ENCODE measurements at regions not wholly inside any gene's neighbourhood (a gene's known extent, or its start where the extent isn't known, plus 50 kb on each side); places are given as distances from the start of the nearest gene placed in this dataset.

DNA sequence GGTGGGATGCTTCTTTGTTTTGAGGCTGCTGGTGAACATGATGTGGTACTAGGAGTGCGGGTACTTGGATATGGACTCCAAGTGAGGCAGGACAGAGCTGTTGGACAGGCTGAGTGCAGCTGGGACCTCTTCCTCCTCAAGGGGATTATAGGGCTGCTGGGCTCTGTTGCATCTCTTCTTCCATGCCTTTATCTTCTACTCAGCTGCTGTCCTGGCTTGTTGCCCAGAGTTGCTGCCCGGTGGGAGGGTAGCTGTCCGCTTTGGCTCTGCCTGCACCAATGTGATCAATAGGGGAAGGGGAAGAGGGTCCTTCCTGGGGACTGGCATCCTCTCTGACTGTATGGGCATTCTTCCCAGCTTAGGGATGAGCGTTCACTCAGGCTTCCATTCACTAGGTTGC is 1217.9 kb upstream of the ACO1 start:
- no peak overlapping the region for H3K27ac ChIP-seq (ENCODE audit: extremely low read depth, low read depth, low read length)
- TF ChIP-seq, protein P1, sequence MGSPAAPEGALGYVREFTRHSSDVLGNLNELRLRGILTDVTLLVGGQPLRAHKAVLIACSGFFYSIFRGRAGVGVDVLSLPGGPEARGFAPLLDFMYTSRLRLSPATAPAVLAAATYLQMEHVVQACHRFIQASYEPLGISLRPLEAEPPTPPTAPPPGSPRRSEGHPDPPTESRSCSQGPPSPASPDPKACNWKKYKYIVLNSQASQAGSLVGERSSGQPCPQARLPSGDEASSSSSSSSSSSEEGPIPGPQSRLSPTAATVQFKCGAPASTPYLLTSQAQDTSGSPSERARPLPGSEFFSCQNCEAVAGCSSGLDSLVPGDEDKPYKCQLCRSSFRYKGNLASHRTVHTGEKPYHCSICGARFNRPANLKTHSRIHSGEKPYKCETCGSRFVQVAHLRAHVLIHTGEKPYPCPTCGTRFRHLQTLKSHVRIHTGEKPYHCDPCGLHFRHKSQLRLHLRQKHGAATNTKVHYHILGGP (tag by site-specific recombination; IDR thresholded peaks at IDR 0.05), result no peak
- TF ChIP-seq GLI4 (tag by site-specific recombination; IDR thresholded peaks at IDR 0.05), result no peak
- TF ChIP-seq ZNF629 (tag by site-specific recombination; IDR thresholded peaks at IDR 0.05), result no peak
- no peak for TF ChIP-seq ZNF529 (tag by site-specific recombination; IDR thresholded peaks at IDR 0.05; ENCODE audit: insufficient replicate concordance)
- H3K36me3 ChIP-seq (ENCODE audit: control insufficient read depth in 2 of 2, insufficient read depth in 1 of 2, low read length in 2 of 2), result no peaks in the 10 kb centered on the region
- H3K4me3 ChIP-seq (ENCODE audit: low read depth, low read length), result no peak overlapping the region
- CTCF ChIA-PET, result interaction anchor here (0.5 kb wide), 1 partner anchor 634 kb away, joined by 3 read pairs; no protein-coding TSS in a partner anchor
- POLR2A ChIA-PET, result no interaction called here
- H3K9me3 ChIP-seq (ENCODE audit: control insufficient read depth, insufficient read depth, low read depth, low read length), result no peaks in the 10 kb centered on the region; the same call in 1 of the 2 replicates
- no peaks in the 10 kb centered on the region for H3K4me1 ChIP-seq (ENCODE audit: control insufficient read depth, insufficient read depth, low read length)

DNA sequence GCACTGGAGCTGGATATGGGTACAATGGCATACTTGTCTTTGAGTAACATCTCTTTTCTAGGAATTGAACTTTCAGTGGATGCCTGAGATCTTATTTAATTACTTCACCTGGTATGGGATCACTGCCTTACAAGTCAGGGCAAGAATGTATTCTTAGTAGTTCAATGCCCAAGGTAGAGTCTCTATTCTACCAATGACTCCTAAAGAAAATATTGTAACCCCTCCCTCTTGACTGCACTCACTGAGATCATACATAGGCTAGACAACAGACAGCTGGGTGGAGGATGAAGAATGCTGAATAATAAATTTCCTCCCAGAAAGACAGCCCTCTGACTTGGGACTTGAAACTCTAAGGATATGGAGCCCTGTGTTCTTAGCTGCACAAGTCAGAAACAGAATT is 1216.3 kb upstream of the ACO1 start:
- ChIA-PET CTCF (no interaction called here), POLR2A (no interaction called here)
- H3K27ac ChIP-seq (ENCODE audit: extremely low read depth, low read depth, low read length), result no peak overlapping the region
- H3K4me3 ChIP-seq (ENCODE audit: low read depth, low read length), result no peak overlapping the region
- no peaks in the 10 kb centered on the region for H3K9me3 ChIP-seq (ENCODE audit: control insufficient read depth, insufficient read depth, low read depth, low read length)
- H3K36me3 ChIP-seq (ENCODE audit: control insufficient read depth in 2 of 2, insufficient read depth in 1 of 2, low read length in 2 of 2), result no peaks in the 10 kb centered on the region
- no peaks in the 10 kb centered on the region for H3K4me1 ChIP-seq (ENCODE audit: control insufficient read depth, insufficient read depth, low read length)
- TF ChIP-seq ZNF157 (tag by site-specific recombination; IDR thresholded peaks at IDR 0.05), result no peak
- TF ChIP-seq, protein P2, sequence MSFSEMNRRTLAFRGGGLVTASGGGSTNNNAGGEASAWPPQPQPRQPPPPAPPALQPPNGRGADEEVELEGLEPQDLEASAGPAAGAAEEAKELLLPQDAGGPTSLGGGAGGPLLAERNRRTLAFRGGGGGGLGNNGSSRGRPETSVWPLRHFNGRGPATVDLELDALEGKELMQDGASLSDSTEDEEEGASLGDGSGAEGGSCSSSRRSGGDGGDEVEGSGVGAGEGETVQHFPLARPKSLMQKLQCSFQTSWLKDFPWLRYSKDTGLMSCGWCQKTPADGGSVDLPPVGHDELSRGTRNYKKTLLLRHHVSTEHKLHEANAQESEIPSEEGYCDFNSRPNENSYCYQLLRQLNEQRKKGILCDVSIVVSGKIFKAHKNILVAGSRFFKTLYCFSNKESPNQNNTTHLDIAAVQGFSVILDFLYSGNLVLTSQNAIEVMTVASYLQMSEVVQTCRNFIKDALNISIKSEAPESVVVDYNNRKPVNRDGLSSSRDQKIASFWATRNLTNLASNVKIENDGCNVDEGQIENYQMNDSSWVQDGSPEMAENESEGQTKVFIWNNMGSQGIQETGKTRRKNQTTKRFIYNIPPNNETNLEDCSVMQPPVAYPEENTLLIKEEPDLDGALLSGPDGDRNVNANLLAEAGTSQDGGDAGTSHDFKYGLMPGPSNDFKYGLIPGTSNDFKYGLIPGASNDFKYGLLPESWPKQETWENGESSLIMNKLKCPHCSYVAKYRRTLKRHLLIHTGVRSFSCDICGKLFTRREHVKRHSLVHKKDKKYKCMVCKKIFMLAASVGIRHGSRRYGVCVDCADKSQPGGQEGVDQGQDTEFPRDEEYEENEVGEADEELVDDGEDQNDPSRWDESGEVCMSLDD (tag by site-specific recombination; IDR thresholded peaks at IDR 0.05), result no peak
- TF ChIP-seq ZNF530 (tag by site-specific recombination; IDR thresholded peaks at IDR 0.05; ENCODE audit: low read depth), result no peak
- TF ChIP-seq, protein P3, sequence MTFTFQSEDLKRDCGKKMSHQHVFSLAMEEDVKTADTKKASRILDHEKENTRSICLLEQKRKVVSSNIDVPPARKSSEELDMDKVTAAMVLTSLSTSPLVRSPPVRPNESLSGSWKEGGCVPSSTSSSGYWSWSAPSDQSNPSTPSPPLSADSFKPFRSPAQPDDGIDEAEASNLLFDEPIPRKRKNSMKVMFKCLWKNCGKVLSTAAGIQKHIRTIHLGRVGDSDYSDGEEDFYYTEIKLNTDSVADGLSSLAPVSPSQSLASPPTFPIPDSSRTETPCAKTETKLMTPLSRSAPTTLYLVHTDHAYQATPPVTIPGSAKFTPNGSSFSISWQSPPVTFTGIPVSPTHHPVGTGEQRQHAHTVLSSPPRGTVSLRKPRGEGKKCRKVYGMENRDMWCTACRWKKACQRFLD (tag by site-specific recombination; IDR thresholded peaks at IDR 0.05), result no peak
- no peak for TF ChIP-seq ZNF560 (tag by site-specific recombination; IDR thresholded peaks at IDR 0.05; ENCODE audit: borderline replicate concordance)
- TF ChIP-seq ZSCAN16 (tag by site-specific recombination; IDR thresholded peaks at IDR 0.05), result no peak
- TF ChIP-seq, protein P4, sequence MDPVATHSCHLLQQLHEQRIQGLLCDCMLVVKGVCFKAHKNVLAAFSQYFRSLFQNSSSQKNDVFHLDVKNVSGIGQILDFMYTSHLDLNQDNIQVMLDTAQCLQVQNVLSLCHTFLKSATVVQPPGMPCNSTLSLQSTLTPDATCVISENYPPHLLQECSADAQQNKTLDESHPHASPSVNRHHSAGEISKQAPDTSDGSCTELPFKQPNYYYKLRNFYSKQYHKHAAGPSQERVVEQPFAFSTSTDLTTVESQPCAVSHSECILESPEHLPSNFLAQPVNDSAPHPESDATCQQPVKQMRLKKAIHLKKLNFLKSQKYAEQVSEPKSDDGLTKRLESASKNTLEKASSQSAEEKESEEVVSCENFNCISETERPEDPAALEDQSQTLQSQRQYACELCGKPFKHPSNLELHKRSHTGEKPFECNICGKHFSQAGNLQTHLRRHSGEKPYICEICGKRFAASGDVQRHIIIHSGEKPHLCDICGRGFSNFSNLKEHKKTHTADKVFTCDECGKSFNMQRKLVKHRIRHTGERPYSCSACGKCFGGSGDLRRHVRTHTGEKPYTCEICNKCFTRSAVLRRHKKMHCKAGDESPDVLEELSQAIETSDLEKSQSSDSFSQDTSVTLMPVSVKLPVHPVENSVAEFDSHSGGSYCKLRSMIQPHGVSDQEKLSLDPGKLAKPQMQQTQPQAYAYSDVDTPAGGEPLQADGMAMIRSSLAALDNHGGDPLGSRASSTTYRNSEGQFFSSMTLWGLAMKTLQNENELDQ (tag by site-specific recombination; IDR thresholded peaks at IDR 0.05; ENCODE audit: low read depth), result no peak
- no peak for TF ChIP-seq ZNF169 (tag by site-specific recombination; IDR thresholded peaks at IDR 0.05)
- TF ChIP-seq, protein P5, sequence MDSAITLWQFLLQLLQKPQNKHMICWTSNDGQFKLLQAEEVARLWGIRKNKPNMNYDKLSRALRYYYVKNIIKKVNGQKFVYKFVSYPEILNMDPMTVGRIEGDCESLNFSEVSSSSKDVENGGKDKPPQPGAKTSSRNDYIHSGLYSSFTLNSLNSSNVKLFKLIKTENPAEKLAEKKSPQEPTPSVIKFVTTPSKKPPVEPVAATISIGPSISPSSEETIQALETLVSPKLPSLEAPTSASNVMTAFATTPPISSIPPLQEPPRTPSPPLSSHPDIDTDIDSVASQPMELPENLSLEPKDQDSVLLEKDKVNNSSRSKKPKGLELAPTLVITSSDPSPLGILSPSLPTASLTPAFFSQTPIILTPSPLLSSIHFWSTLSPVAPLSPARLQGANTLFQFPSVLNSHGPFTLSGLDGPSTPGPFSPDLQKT (IDR thresholded peaks at IDR 0.05; ENCODE audit: borderline replicate concordance, low read depth, low read length), result no peak
- TF ChIP-seq TCF7L2 (IDR thresholded peaks at IDR 0.05; ENCODE audit: borderline replicate concordance, low read depth, low read length), result no peak
- no peak for TF ChIP-seq ZNF76 (tag by site-specific recombination; IDR thresholded peaks at IDR 0.05; ENCODE audit: borderline replicate concordance, low read depth)
- no peak for TF ChIP-seq ZNF658 (tag by site-specific recombination; IDR thresholded peaks at IDR 0.05)
- TF ChIP-seq ZNF335 (tag by site-specific recombination; conservative IDR thresholded peaks at IDR 0.05), result no peak
- no peak for TF ChIP-seq ZNF747 (tag by site-specific recombination; IDR thresholded peaks at IDR 0.05)
- no peak for TF ChIP-seq ZNF791 (tag by site-specific recombination; IDR thresholded peaks at IDR 0.05)
- no peak for TF ChIP-seq MZF1 (tag by site-specific recombination; IDR thresholded peaks at IDR 0.05; ENCODE audit: borderline replicate concordance)
- no peak for TF ChIP-seq ZNF302 (tag by site-specific recombination; IDR thresholded peaks at IDR 0.05; ENCODE audit: low read depth)
- TF ChIP-seq KLF8 (tag by site-specific recombination; IDR thresholded peaks at IDR 0.05), result no peak
- TF ChIP-seq ZBTB17 (tag by site-specific recombination; IDR thresholded peaks at IDR 0.05), result no peak
- TF ChIP-seq, protein P1 (tag by site-specific recombination; IDR thresholded peaks at IDR 0.05), result no peak

All from HEK293 (cell line).